ENCODE measurements at regions not wholly inside any gene's neighbourhood (a gene's known extent, or its start where the extent isn't known, plus 50 kb on each side); places are given as distances from the start of the nearest gene placed in this dataset.
"Not testable (repeated sequence)": the region's sequence is repeated elsewhere in the genome, so short reads cannot be mapped to it uniquely, and the experiment has no call there.

DNA sequence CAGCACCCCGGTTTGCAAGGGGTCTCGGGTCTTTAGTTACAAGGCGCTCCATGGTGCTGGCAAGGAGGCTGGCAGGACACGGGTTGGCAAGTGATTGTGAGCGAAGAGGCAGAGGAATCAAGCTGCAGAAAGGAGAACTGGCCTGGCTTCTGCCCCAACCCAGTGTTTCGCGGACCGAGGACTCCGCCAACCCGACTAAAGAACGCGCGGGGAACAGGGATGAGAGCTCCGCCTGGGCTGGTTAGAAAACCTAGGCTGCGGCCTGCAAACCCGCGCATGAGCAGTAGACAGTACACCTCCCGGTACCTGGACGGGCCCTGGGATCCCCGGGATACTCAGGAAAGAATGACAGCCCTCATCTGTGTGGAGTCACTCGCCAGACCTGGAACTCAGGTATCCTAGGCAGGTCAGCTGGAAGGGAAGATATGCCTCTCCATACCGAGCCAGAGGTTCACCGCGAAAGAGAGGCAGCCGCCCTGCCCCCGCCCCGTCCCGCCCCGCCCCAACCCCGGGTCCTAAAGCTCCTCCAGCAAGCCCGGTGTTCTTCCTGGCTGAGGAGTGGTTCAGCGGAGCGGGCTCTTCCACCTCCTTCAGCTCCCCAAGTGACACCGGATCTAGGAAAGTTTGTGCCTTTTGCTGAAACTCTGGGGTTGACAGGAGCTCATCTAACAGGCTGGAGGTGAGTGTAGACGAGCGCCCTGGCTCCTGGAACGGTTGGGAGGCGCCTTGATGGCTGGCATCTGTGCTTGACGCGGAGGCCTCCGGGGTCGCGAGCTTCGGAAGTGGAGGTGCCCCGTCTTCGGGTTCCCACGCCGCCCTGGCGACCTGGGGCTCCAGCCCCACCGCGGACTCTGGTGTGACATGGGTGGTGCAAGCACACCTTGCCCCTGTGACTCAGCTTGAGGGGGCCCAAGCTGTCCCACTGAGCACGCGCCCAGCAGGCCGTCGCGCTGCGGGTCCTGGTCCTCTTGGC lies 1847.3 kb upstream of the DEFB115 start:
- TF ChIP-seq, protein P1, sequence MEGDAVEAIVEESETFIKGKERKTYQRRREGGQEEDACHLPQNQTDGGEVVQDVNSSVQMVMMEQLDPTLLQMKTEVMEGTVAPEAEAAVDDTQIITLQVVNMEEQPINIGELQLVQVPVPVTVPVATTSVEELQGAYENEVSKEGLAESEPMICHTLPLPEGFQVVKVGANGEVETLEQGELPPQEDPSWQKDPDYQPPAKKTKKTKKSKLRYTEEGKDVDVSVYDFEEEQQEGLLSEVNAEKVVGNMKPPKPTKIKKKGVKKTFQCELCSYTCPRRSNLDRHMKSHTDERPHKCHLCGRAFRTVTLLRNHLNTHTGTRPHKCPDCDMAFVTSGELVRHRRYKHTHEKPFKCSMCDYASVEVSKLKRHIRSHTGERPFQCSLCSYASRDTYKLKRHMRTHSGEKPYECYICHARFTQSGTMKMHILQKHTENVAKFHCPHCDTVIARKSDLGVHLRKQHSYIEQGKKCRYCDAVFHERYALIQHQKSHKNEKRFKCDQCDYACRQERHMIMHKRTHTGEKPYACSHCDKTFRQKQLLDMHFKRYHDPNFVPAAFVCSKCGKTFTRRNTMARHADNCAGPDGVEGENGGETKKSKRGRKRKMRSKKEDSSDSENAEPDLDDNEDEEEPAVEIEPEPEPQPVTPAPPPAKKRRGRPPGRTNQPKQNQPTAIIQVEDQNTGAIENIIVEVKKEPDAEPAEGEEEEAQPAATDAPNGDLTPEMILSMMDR (IDR thresholded peaks at IDR 0.05) = no peak
- no peak for TF ChIP-seq ZFX (IDR thresholded peaks at IDR 0.05; ENCODE audit: borderline replicate concordance)
- H3K27ac ChIP-seq = no peak overlapping the region

DNA sequence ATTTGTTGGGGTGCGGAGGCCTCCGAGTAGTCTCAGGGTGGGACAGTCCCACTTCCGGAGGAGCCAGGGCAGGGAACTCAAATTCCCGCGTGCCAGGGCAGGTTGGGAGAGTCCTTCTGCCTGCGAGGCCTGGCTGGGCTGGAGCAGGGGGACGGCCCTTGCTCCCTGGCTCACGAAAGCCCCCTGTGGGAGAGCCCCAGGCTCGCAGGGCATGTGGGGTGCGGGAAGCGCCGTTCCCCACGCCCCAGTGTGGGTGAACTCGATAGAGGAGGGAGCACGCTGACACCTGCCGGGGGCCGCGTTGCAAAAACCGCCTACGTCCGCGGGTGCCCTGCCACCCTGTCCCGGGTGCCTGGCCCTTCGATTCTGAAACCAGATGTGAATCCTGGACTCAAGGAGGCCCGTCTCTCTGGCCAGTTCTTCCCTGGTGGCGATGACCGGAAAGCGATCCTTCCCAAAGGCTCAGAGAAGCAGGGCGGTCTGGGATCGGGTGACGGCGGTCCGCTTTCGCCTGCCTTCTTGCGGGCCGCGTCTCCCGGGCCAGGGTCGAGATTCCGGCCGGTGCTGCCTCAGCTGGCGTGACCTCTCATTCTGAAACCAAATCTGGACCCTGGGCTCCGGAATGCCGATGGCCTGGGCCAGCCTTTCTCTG lies 1846.5 kb upstream of the DEFB115 start:
- TF ChIP-seq ZFX (IDR thresholded peaks at IDR 0.05; ENCODE audit: borderline replicate concordance) = no peak
- TF ChIP-seq, protein P1 (IDR thresholded peaks at IDR 0.05) = no peak
- H3K27ac ChIP-seq = no peak overlapping the region

DNA sequence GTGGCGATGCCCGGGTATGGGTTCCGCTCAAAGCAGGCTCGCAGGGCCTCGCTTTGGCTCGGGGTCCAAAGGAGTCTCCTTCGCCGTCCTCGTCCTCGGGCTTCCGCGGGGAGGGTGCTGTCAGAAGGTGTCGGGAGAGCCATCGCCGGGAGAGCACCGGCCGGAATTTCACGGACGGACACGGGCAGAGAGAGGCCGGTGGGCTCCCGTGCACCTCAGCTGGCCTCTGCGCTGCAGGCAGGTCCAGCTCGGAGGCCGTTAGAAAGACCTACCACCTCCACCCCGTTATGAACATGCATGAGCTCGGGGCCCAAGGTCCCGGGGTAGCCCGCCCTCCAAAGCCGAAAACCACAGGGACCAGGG lies 1846.0 kb upstream of the DEFB115 start:
- H3K27ac ChIP-seq = not testable (repeated sequence)

DNA sequence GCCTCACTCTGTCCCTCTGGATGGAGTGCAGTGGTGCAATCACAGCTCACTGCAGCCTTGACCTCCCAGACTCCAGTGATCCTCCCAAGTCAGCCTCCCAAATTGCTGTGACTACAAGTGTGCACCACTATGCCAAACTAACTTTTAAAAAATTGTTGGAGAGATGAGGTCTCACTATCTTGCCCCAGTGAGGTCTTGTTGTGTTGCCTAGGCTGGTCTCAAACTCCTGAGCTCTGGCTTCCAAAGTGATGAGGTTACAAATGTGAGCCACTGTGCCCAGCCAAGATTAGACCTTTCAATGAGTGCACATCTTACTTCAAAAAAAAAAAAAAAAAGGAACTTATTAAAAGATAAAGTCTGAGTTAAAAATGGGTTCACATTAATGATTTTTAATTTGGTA lies 1838.1 kb upstream of the DEFB115 start:
- no peak overlapping the region for H3K27ac ChIP-seq
- TF ChIP-seq, protein P1 (IDR thresholded peaks at IDR 0.05) = no peak
- TF ChIP-seq ZFX (IDR thresholded peaks at IDR 0.05; ENCODE audit: borderline replicate concordance) = no peak

DNA sequence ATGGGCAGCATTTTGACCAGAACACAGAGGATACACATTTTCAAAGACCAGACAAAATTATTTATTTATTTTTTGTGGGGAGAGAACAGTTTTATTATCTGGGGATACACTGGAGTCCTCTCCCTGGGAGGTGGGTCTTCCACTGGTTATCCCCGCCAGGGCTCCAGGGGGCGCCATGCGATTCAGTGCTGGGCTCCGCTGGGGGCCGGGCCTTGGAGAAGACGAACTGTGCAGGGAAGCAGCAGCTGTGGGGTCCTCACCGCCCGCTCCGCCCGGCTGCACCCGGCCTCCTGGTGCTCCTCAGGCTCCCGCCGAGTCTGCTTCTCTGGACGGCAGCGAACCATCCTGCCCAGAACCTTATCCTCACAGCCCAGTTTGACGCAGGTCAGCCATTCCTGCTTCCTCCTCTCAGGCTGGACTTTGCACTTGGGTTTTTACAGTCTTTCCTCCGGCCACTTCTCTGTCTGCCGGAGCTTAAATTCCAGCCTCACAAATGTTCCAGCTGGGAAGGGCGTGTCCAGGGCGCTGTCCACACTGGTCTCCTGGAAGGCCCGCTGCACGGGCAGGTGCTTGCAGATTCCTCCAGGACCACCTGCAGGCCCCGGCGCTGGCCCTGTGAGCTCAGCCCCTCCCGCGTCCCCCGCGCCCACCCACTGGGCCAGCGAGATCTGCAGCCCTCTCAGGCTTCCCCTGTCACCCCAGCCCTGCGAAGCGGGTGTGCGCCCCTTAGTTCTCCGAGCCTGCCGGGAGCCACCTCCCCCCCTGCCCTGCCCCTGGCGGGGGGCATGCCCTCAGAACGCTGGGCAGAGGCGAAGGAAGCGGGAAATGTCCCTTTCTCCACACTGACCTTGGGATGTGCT lies 1830.0 kb upstream of the DEFB115 start:
- TF ChIP-seq, protein P1 (IDR thresholded peaks at IDR 0.05) = peak; percentile 87
- TF ChIP-seq ZFX (IDR thresholded peaks at IDR 0.05; ENCODE audit: borderline replicate concordance) = no peak
- peak overlapping the region; percentile 37; the same call in 1 of the 2 replicates for H3K27ac ChIP-seq

DNA sequence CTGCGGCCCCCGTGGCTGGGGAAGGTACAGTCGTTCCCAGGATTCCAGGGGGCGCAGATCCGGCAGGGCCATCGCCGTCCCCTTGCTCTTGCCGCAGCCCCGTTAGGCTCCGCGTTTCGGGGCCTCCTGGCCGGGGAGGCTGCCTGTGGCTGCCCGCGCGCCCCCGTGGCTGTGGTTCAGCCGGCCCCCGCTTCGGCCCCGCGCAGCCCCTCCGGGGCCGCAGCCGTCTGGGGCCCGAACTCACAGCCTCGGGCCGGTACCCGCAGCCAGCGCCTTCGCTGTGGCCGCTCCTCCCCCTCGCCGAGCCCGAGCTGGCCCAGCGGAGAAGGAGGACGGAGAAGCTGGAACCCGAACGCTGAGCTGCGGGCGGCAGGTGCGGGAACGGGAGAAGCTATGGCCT lies 1826.9 kb upstream of the DEFB115 start:
- TF ChIP-seq, protein P1 (IDR thresholded peaks at IDR 0.05) = no peak
- TF ChIP-seq ZFX (IDR thresholded peaks at IDR 0.05; ENCODE audit: borderline replicate concordance) = no peak
- no peak overlapping the region for H3K27ac ChIP-seq

DNA sequence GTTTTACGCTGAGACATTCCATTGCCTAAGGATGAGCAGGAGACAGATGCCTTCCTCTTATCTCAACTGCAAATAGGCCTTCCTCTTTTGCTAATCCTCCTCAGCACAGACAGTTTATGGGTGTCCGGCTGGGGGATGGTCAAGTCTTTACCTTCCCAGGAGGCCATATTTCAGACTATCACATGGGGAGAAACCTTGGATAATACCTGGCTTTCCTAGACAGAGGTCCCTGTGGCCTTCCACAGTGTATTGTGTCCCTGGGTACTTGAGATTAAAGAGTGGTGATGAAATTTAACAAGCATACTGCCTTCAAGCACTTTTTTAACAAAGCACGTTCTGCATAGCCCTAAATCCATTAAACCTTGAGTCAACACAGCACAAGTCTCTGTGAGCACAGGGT lies 1816.7 kb upstream of the DEFB115 start:
- not testable (repeated sequence) for H3K27ac ChIP-seq
